Peyer's patch (tissue), 4 donors: ENCODE measurements at regions not wholly inside any gene's neighbourhood (a gene's known extent, or its start where the extent isn't known, plus 50 kb on each side); places are given as distances from the start of the nearest gene placed in this dataset.

ENCODE experiments used
- DNase-seq, 3 donors: peaks; one replicate each; pipeline ENCODE4 v3.0.0-alpha.2; 2017 to 2019
- H3K27ac ChIP-seq, 4 donors: fragments of 200-600 bp; sonication (generic); one replicate each; pipeline ENCODE4 v1.5.1; 2016 to 2019
- H3K27me3 ChIP-seq, 2 donors: fragments of 200-600 bp; sonication (generic); one replicate each; pipeline ENCODE4 v1.5.1; 2019
- H3K36me3 ChIP-seq, 3 donors: fragments of 200-600 bp; sonication (generic); one replicate each; pipeline ENCODE4 v1.5.1; 2016 to 2019
- H3K4me1 ChIP-seq, 4 donors: fragments of 200-600 bp; sonication (generic); one replicate each; pipeline ENCODE4 v1.5.1; 2016 to 2019
- H3K4me3 ChIP-seq, 4 donors: fragments of 200-600 bp; sonication (generic); 1 replicate in 3 of 4; 2 replicates in 1 of 4; pipeline ENCODE4 v1.5.1; 2016 to 2019; ENCODE audit warnings: mild to moderate bottlenecking in 1 of 4
- H3K9me3 ChIP-seq, 4 donors: fragments of 200-600 bp; sonication (generic); one replicate each; pipeline ENCODE4 v1.5.1; 2016 to 2019; ENCODE audit warnings: mild to moderate bottlenecking in 1 of 4
- CTCF ChIP-seq, 6 experiments: fragments of 450-650 bp in 4 of 6; fragments of 200-600 bp in 2 of 6; sonication (generic) in 1 of 6; IDR thresholded peaks; one replicate each; pipeline ENCODE4 v1.5.1; 2017 to 2019; ENCODE audit warnings: antibody characterized with exemption in 6 of 6, mild to moderate bottlenecking in 3 of 6, moderate library complexity in 1 of 6
- POLR2A ChIP-seq, 2 donors: fragments of 450-650 bp; IDR thresholded peaks; one replicate each; pipeline ENCODE4 v1.5.1; 2017; ENCODE audit warnings: antibody characterized with exemption in 2 of 2, mild to moderate bottlenecking in 2 of 2, moderate library complexity in 2 of 2

- Histone ChIP-seq H3K36me3 (no peaks in the 10 kb centered on the region), H3K4me3 (no peak overlapping the region), H3K4me1 (no peaks in the 10 kb centered on the region), H3K27ac (no peak overlapping the region), H3K9me3 (no peaks in the 10 kb centered on the region), H3K27me3 (no peaks in the 10 kb centered on the region)
- DNase-seq = no peak
- peak in 2 of 6 experiments; percentile 9 to 19 for TF ChIP-seq CTCF (IDR thresholded peaks at IDR 0.05)
- TF ChIP-seq POLR2A (IDR thresholded peaks at IDR 0.05) = no peak
These were observed 315.3 kb upstream of the UBE2E2 start for GRCh38 chr3:22887664-22888291.

- H3K4me3 ChIP-seq = no peak overlapping the region
- TF ChIP-seq CTCF (IDR thresholded peaks at IDR 0.05) (no peak), POLR2A (IDR thresholded peaks at IDR 0.05) (no peak)
- no peaks in the 10 kb centered on the region for H3K9me3 ChIP-seq
- no peak overlapping the region for H3K27ac ChIP-seq
- no peaks in the 10 kb centered on the region for H3K36me3 ChIP-seq
- no peak for DNase-seq
- H3K4me1 ChIP-seq = no peaks in the 10 kb centered on the region
- H3K27me3 ChIP-seq = no peaks in the 10 kb centered on the region
These were observed 310.0 kb upstream of the UBE2E2 start for GRCh38 chr3:22893101-22893500.

- H3K27me3 ChIP-seq = no peaks in the 10 kb centered on the region
- no peak for DNase-seq
- no peak for TF ChIP-seq POLR2A (IDR thresholded peaks at IDR 0.05)
- TF ChIP-seq CTCF (IDR thresholded peaks at IDR 0.05) = no peak
- H3K4me3 ChIP-seq = no peak overlapping the region
- no peaks in the 10 kb centered on the region for H3K4me1 ChIP-seq
- no peaks in the 10 kb centered on the region for H3K9me3 ChIP-seq
- H3K27ac ChIP-seq = no peak overlapping the region
- no peaks in the 10 kb centered on the region for H3K36me3 ChIP-seq
These were observed 309.3 kb upstream of the UBE2E2 start for GRCh38 chr3:22893644-22894325.

- Histone ChIP-seq H3K4me3 (no peak overlapping the region), H3K27me3 (no peaks in the 10 kb centered on the region), H3K27ac (no peak overlapping the region), H3K4me1 (no peaks in the 10 kb centered on the region), H3K9me3 (no peaks in the 10 kb centered on the region), H3K36me3 (no peaks in the 10 kb centered on the region)
- TF ChIP-seq CTCF (IDR thresholded peaks at IDR 0.05) (no peak), POLR2A (IDR thresholded peaks at IDR 0.05) (no peak)
- no peak for DNase-seq
These were observed 308.3 kb upstream of the UBE2E2 start for GRCh38 chr3:22894865-22895264.

- Histone ChIP-seq H3K4me3 (no peak overlapping the region), H3K27me3 (no peaks in the 10 kb centered on the region), H3K27ac (no peak overlapping the region), H3K4me1 (no peaks in the 10 kb centered on the region), H3K36me3 (no peaks in the 10 kb centered on the region), H3K9me3 (no peaks in the 10 kb centered on the region)
- no peak for DNase-seq
- TF ChIP-seq POLR2A (IDR thresholded peaks at IDR 0.05) (no peak), CTCF (IDR thresholded peaks at IDR 0.05) (no peak)
These were observed 307.5 kb upstream of the UBE2E2 start for GRCh38 chr3:22895671-22896070.
